Mesothelial cell of epicardium (in vitro differentiated cells): ENCODE measurements at regions not wholly inside any gene's neighbourhood (a gene's known extent, or its start where the extent isn't known, plus 50 kb on each side); places are given as distances from the start of the nearest gene placed in this dataset.

Source experiments
- DNase-seq, 2 experiments: peaks; one replicate each; pipeline ENCODE4 v3.0.0; 2021; ENCODE audit warnings: low spot score in 2 of 2; ENCODE audit not compliant: unreplicated experiment in 2 of 2
- H3K27ac Mint-ChIP-seq: 2 replicates; pipeline ENCODE4 v1.8.0; 2021; ENCODE audit warnings: mixed read lengths
- H3K27me3 Mint-ChIP-seq: 2 replicates; pipeline ENCODE4 v1.8.0; 2021; ENCODE audit warnings: low read depth, mixed read lengths
- H3K36me3 Mint-ChIP-seq: 2 replicates; pipeline ENCODE4 v1.8.0; 2021; ENCODE audit warnings: mixed read lengths
- H3K4me1 Mint-ChIP-seq: 2 replicates; pipeline ENCODE4 v1.8.0; 2021; ENCODE audit warnings: mixed read lengths
- H3K4me3 Mint-ChIP-seq: 2 replicates; pipeline ENCODE4 v1.8.0; 2021; ENCODE audit warnings: mild to moderate bottlenecking, moderate library complexity, mixed read lengths
- H3K9me3 Mint-ChIP-seq: 2 replicates; pipeline ENCODE4 v1.8.0; 2021; ENCODE audit warnings: mixed read lengths
- TF ChIP-seq, protein P1 (sequence below): fragments of 200-600 bp; sonication (generic); IDR thresholded peaks from one replicate; pipeline ENCODE4 v1.5.0; 2021; ENCODE audit warnings: antibody characterized with exemption; ENCODE audit not compliant: unreplicated experiment

DNA sequence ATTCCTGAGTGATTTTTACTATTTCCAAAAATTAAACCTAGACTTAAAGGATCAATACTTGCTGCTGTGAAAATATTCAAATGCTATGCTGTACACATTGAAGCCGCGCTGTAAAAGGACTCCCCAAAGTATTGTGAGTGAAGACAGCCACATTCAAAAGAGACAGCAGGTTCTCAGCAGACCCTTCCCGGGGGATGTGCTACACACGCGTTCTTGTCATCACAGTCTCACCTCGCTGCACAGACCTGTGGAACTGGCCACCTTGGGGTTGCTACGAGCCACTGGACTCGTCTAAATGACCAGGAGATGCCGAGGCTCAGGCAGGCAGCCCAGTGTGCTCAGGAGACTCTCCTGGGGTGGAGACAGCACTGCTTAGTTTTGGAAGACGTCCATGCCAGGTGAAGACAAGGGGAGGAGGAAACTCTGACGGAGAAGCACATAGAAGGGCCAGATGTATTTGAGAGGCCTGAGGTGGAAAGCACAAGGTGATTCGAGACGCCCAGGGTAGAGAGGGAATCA is 367.7 kb upstream of the SHH start:
- no peaks in the 10 kb centered on the region for H3K4me1 Mint-ChIP-seq
- H3K27ac Mint-ChIP-seq, result no peak overlapping the region
- H3K36me3 Mint-ChIP-seq, result no peaks in the 10 kb centered on the region
- peaks cover 15% of the 10 kb centered on the region for H3K27me3 Mint-ChIP-seq
- peak in 1 of 2 experiments; percentile 24 for DNase-seq
- TF ChIP-seq, protein P1, sequence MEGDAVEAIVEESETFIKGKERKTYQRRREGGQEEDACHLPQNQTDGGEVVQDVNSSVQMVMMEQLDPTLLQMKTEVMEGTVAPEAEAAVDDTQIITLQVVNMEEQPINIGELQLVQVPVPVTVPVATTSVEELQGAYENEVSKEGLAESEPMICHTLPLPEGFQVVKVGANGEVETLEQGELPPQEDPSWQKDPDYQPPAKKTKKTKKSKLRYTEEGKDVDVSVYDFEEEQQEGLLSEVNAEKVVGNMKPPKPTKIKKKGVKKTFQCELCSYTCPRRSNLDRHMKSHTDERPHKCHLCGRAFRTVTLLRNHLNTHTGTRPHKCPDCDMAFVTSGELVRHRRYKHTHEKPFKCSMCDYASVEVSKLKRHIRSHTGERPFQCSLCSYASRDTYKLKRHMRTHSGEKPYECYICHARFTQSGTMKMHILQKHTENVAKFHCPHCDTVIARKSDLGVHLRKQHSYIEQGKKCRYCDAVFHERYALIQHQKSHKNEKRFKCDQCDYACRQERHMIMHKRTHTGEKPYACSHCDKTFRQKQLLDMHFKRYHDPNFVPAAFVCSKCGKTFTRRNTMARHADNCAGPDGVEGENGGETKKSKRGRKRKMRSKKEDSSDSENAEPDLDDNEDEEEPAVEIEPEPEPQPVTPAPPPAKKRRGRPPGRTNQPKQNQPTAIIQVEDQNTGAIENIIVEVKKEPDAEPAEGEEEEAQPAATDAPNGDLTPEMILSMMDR, result no peak
- H3K4me3 Mint-ChIP-seq, result no peak overlapping the region
- H3K9me3 Mint-ChIP-seq, result peaks cover 5% of the 10 kb centered on the region

DNA sequence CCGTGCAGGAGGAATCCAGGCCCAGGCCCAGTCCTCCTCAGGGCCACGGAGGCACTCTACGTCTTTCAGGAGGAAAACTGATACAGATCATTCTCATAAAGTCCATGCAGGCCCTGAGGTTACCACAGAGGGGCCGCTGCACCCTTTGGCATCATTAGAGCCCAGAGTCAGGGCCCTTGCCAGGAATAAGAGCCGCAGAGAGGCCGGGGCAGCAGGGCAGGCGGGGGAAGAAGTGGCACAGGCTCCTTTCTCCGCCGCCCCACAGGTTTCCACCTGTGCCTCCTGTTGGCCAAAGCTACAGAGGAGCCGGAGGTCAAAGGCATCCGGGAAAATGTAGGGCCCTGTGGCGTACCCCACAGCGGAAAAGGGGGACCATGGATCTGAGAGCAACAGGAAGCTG is 366.6 kb upstream of the SHH start:
- TF ChIP-seq, protein P1, result no peak
- no peaks in the 10 kb centered on the region for H3K9me3 Mint-ChIP-seq
- peak in 1 of 2 experiments; percentile 24 for DNase-seq

DNA sequence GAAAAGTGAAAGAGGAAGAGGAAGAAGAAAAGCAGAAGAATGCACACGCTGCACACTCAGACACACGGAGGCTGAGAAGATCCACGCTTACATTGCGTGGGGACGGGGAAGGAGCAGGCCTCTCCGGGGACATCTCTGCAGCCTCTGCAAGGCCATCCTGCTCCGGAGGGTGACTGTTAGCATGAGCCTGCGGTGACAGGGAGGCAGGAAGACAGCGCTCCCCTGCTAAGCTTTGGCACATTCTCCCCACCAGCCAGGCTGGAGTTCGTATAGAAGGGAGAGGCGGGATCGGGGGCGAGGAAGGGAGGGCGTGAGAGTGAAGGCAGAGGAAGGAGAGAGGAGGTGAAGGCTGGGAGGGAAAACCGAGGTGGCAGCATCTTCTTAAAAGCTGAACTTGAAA is 366.0 kb upstream of the SHH start:
- DNase-seq, result peak in 1 of 2 experiments; percentile 33
- no peaks in the 10 kb centered on the region for H3K4me1 Mint-ChIP-seq
- TF ChIP-seq, protein P1, result no peak
- no peak overlapping the region for H3K4me3 Mint-ChIP-seq
- no peaks in the 10 kb centered on the region for H3K9me3 Mint-ChIP-seq
- peaks cover 18% of the 10 kb centered on the region for H3K27me3 Mint-ChIP-seq
- H3K27ac Mint-ChIP-seq, result no peak overlapping the region
- no peaks in the 10 kb centered on the region for H3K36me3 Mint-ChIP-seq

More for the DNA sequence above, 366.6 kb upstream of the SHH start:
- Mint-ChIP-seq H3K4me3 (no peak overlapping the region), H3K4me1 (no peaks in the 10 kb centered on the region), H3K27me3 (peaks cover 15% of the 10 kb centered on the region), H3K27ac (no peak overlapping the region), H3K36me3 (no peaks in the 10 kb centered on the region)

DNA sequence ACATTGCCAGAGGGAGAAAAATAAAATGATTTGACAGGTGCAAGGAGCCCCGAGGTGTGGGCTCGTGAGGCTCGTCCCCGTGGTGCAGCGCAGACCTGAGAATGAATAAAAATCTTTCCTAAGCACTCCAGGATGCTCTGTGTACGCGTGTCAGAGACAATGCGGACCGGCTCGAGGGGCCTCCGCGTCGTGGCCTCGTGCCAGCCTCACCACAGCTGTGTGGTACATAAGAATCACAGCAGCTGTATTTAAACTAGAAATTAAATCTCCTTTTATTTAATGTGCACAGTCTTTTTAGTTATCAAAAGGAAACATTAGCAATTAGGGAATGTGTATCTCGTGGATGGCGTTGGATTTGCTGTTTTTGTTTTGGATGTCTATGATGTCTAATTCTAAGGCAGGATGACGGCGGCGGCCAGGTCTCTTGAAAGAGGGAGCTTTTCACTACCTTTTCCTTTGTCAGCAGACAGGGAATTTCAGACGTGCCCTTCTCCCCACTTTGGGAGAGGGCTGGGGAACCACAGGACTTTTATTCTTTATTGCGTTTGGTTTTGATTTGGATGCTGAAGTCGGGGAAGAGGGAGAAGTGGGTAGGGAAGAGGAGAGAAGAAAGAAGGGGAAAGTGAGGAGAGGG is 365.3 kb upstream of the SHH start:
- peak in 1 of 2 experiments; percentile 25 for DNase-seq
- Mint-ChIP-seq H3K27ac (no peak overlapping the region), H3K36me3 (no peaks in the 10 kb centered on the region), H3K4me3 (no peak overlapping the region), H3K4me1 (no peaks in the 10 kb centered on the region), H3K9me3 (no peaks in the 10 kb centered on the region), H3K27me3 (peaks cover 22% of the 10 kb centered on the region)
- TF ChIP-seq, protein P1, result no peak

DNA sequence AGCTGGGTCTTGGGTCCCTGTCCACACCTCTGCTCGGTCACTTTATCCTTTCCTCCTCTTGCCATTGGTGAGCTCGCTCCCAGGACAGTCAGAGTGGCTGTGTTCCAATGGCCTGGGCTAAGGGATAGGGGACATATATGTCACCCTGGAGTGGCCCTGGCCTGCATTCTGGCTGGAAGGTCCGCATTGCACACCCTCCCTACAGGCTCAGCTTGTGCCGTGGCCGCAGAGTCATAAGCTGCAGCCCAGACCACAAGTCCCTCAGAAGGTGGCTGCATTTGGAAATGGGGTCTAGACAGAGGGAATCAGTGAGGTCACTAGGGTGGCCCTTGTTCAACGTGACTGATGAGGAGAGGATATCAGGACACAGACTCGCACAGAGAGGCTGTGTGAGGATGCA is 363.8 kb upstream of the SHH start:
- Mint-ChIP-seq H3K36me3 (no peaks in the 10 kb centered on the region), H3K27me3 (peaks cover 21% of the 10 kb centered on the region), H3K9me3 (no peaks in the 10 kb centered on the region), H3K4me1 (no peaks in the 10 kb centered on the region), H3K27ac (no peak overlapping the region), H3K4me3 (no peak overlapping the region)
- DNase-seq, result peak in 1 of 2 experiments; percentile 26
- TF ChIP-seq, protein P1, result no peak
